ENCODE measurements at regions not wholly inside any gene's neighbourhood (a gene's known extent, or its start where the extent isn't known, plus 50 kb on each side); places are given as distances from the start of the nearest gene placed in this dataset.
"Not testable (repeated sequence)": the region's sequence is repeated elsewhere in the genome, so short reads cannot be mapped to it uniquely, and the experiment has no call there.

- no peak for DNase-seq (ENCODE audit: low read depth)
Measured at GRCh38 chr7:32681174-32681518, 185.9 kb downstream of the AVL9 start.

- peak; percentile 13 for DNase-seq (ENCODE audit: low read depth)
Measured at GRCh38 chr7:32680259-32681173, 185.2 kb downstream of the AVL9 start.

GRCh38 chr7:32679192-32679591 lies 183.9 kb downstream of the AVL9 start:
- no peak for DNase-seq (ENCODE audit: low read depth)

- DNase-seq (ENCODE audit: low read depth): no peak
Measured at GRCh38 chr7:32677593-32677992, 182.3 kb downstream of the AVL9 start.

- DNase-seq (ENCODE audit: low read depth): no peak
Measured at GRCh38 chr7:32676249-32676941, 181.1 kb downstream of the AVL9 start.

GRCh38 chr7:32673275-32673983 lies 178.1 kb downstream of the AVL9 start:
- no peak for DNase-seq (ENCODE audit: low read depth)

GRCh38 chr7:32670110-32671025 lies 175.1 kb downstream of the AVL9 start:
- DNase-seq (ENCODE audit: low read depth): peak; percentile 79

GRCh38 chr7:32669173-32669870 lies 174.0 kb downstream of the AVL9 start:
- DNase-seq (ENCODE audit: low read depth): peak; percentile 88

- peak; percentile 40 for DNase-seq (ENCODE audit: low read depth)
Measured at GRCh38 chr7:32668387-32669097, 173.3 kb downstream of the AVL9 start.

- DNase-seq (ENCODE audit: low read depth): not testable (repeated sequence)
Measured at GRCh38 chr7:32667586-32667985, 172.3 kb downstream of the AVL9 start.

GRCh38 chr7:32663805-32664211 lies 168.5 kb downstream of the AVL9 start:
- DNase-seq (ENCODE audit: low read depth): not testable (repeated sequence)

GRCh38 chr7:32662509-32662908 lies 167.2 kb downstream of the AVL9 start:
- not testable (repeated sequence) for DNase-seq (ENCODE audit: low read depth)

- DNase-seq (ENCODE audit: low read depth): no peak
Measured at GRCh38 chr7:32661929-32662328, 166.6 kb downstream of the AVL9 start.

- DNase-seq (ENCODE audit: low read depth): no peak
Measured at GRCh38 chr7:32661501-32661900, 166.2 kb downstream of the AVL9 start.

- peak; percentile 13 for DNase-seq (ENCODE audit: low read depth)
Measured at GRCh38 chr7:32660936-32661335, 165.6 kb downstream of the AVL9 start.

- no peak for DNase-seq (ENCODE audit: low read depth)
Measured at GRCh38 chr7:32659853-32660252, 164.6 kb downstream of the AVL9 start.

- DNase-seq (ENCODE audit: low read depth): peak; percentile 18
Measured at GRCh38 chr7:32658467-32658869, 163.2 kb downstream of the AVL9 start.

- DNase-seq (ENCODE audit: low read depth): peak; percentile 89
Measured at GRCh38 chr7:32658034-32658433, 162.7 kb downstream of the AVL9 start.

- not testable (repeated sequence) for DNase-seq (ENCODE audit: low read depth)
Measured at GRCh38 chr7:32654549-32654948, 159.3 kb downstream of the AVL9 start.

GRCh38 chr7:32650356-32650755 lies 155.1 kb downstream of the AVL9 start:
- DNase-seq (ENCODE audit: low read depth): not testable (repeated sequence)

Data from ELR (cell line).